Tibial nerve (tissue), 3 donors: ENCODE measurements at regions not wholly inside any gene's neighbourhood (a gene's known extent, or its start where the extent isn't known, plus 50 kb on each side); places are given as distances from the start of the nearest gene placed in this dataset.

Experiments
- POLR2A ChIP-seq, 2 donors: fragments of 450-650 bp; IDR thresholded peaks; one replicate each; pipeline ENCODE4 v1.6.1; 2017; ENCODE audit warnings: antibody characterized with exemption in 2 of 2, mild to moderate bottlenecking in 2 of 2, moderate library complexity in 2 of 2
- TF ChIP-seq, protein P1 (sequence below), 5 experiments: fragments of 200-600 bp in 3 of 5; fragments of 450-650 bp in 2 of 5; sonication (generic) in 3 of 5; IDR thresholded peaks; one replicate each; pipeline ENCODE4 v1.5.1; 2016 to 2019; ENCODE audit warnings: antibody characterized with exemption in 5 of 5, mild to moderate bottlenecking in 3 of 5, moderate library complexity in 2 of 5

DNA sequence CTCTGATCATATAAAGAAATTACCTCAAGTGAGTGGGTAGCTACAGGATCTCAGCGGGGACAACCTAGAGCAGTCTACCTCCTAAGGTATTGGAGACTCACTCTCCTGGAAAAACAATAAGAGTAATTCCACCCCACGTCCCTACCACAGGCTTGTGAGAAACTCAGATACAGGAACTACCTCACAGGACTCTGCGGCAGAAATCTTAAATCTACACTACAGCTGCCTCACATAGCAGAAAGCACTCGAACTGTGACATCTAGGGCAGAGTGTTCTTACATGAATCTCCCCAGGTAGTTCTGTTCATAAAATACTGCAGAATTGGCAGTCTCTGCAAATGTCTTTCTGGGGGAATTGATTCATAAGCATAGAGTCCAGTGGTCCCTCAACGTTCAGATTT is 382.9 kb upstream of the IL12A start:
- TF ChIP-seq, protein P1, sequence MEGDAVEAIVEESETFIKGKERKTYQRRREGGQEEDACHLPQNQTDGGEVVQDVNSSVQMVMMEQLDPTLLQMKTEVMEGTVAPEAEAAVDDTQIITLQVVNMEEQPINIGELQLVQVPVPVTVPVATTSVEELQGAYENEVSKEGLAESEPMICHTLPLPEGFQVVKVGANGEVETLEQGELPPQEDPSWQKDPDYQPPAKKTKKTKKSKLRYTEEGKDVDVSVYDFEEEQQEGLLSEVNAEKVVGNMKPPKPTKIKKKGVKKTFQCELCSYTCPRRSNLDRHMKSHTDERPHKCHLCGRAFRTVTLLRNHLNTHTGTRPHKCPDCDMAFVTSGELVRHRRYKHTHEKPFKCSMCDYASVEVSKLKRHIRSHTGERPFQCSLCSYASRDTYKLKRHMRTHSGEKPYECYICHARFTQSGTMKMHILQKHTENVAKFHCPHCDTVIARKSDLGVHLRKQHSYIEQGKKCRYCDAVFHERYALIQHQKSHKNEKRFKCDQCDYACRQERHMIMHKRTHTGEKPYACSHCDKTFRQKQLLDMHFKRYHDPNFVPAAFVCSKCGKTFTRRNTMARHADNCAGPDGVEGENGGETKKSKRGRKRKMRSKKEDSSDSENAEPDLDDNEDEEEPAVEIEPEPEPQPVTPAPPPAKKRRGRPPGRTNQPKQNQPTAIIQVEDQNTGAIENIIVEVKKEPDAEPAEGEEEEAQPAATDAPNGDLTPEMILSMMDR (IDR thresholded peaks at IDR 0.05) = no peak
- no peak for TF ChIP-seq POLR2A (IDR thresholded peaks at IDR 0.05)
